H7 (cell line): ENCODE measurements at regions not wholly inside any gene's neighbourhood (a gene's known extent, or its start where the extent isn't known, plus 50 kb on each side); places are given as distances from the start of the nearest gene placed in this dataset.
A peak's percentile ranks its signal among the peaks of the same experiment; 100 is the strongest.

Source experiments
- DNase-seq: peaks from one replicate; pipeline ENCODE4 v3.0.0; 2012
- H3K27me3 ChIP-seq: 2 replicates; pipeline ENCODE4 v1.6.0; 2011; ENCODE audit warnings: mild to moderate bottlenecking, low read length; ENCODE audit not compliant: control insufficient read depth, insufficient read depth
- H3K36me3 ChIP-seq: replicated peaks from 2 replicates; pipeline ENCODE4 v1.5.1; 2011; ENCODE audit warnings: low read length; ENCODE audit not compliant: control insufficient read depth, insufficient read depth
- H3K4me3 ChIP-seq: 2 replicates; pipeline ENCODE4 v1.5.1; 2011; ENCODE audit warnings: low read depth, mild to moderate bottlenecking, control low read depth, low read length, moderate library complexity; ENCODE audit not compliant: insufficient read depth

DNA sequence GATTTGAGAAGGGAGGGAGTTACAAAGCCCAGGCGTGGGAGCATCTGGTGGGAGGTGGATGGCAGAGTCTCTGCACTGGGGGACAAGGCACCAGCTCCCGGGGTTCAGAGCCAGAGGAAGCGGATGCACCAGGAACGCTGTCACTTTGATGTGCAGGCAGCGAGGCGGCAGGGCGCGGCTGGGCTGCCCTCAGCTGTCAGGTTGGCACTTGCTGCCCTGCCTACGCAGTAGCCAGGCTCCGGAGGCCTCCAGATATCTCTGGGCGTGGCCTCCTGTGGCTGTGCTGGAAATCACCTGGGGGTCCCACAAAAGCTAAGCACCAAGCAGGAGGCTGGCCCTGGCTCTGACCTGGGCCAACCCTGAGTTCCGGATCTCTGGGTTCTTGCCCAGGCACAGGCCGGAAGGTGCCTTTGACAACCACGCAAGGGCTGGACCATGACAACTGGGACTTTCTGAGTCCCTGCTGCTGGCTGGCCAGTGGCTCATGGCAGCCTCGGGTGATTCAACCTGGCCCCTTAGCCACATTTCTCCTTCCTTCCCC, 62.1 kb upstream of the MAP1LC3B2 start:
- DNase-seq = peak; percentile 42
- no peaks in the 10 kb centered on the region for H3K27me3 ChIP-seq
- H3K36me3 ChIP-seq = no peaks in the 10 kb centered on the region
- H3K4me3 ChIP-seq = no peak overlapping the region

DNA sequence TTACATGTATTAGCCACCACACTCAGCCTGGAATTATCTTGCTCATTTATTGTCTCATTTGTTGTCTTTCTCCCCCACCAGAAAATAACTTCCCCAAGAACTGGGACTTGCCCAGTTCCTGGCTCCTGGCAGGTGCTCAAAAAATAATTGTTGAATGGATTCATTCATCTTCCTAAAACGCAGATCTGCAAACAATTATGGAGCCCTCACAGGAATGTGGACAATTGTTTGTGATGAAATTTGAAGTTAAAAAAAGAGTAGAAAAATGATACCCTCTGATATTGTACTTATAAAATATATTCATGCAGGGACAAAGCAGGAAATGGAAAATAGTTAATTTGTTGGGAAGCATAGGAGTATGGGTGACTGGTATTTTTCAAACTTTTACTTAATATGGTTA, 60.7 kb upstream of the MAP1LC3B2 start:
- H3K27me3 ChIP-seq = no peaks in the 10 kb centered on the region
- no peak overlapping the region for H3K4me3 ChIP-seq
- no peak for DNase-seq
- no peaks in the 10 kb centered on the region for H3K36me3 ChIP-seq

DNA sequence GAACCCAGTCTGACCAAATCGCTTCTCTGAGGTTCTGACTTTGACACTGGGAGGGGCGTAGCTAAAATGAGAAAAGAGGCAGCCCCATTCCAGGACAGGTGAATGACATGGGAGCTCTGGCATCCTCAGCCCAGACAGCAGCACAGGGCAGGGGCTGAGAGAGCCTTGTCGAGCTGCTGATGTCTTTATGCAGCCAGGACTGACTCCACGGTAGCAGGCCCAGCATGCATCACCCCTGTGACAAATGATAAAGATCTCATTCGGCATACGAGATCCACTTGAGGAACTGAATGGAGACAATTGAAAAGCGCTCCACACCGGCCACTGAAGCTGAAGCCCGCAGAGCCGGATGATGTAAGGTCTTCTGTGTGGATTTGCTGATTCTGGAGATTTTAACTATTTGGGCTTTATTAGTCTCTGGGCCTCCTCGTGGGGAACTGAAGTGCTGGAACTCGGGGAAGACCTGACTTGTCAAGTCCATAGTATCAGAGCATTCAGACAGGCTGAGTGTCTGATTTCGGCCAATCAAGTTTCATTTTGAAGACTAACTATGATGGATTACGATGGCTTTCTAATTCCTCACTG, 56.9 kb upstream of the MAP1LC3B2 start:
- no peaks in the 10 kb centered on the region for H3K27me3 ChIP-seq
- DNase-seq = no peak
- no peak overlapping the region for H3K4me3 ChIP-seq
- H3K36me3 ChIP-seq = no peaks in the 10 kb centered on the region

DNA sequence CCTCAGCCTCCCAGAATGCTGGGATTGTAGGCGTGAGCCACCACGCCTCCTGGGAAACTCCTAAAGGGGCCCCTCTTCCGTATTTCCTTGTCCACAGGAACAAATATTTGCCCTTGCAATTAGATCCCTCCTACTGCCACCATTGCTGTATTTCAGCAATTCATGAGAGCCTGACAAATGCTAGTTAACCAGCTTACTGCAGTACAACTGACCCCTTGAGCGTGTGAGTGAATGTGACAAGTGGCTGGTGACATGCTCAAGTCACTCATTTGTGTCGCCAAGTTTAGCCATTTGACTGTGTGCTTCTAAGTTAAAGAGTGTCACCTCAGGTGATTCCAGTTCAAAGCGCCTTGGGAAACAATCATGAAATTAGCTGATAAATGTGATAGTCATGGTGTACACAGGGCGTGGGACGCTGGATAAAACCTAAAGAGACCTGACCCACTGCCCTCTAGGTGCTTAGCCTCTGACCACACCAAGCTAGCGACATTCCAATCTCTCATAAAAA, 56.1 kb upstream of the MAP1LC3B2 start:
- Histone ChIP-seq H3K36me3 (no peaks in the 10 kb centered on the region), H3K27me3 (no peaks in the 10 kb centered on the region), H3K4me3 (no peak overlapping the region)
- DNase-seq = no peak

GRCh38 chr12:116504438-116504837, 54.7 kb upstream of the MAP1LC3B2 start:
- Histone ChIP-seq H3K36me3 (no peaks in the 10 kb centered on the region), H3K27me3 (no peaks in the 10 kb centered on the region), H3K4me3 (no peak overlapping the region)
- DNase-seq = no peak

- no peak for DNase-seq
- Histone ChIP-seq H3K27me3 (no peaks in the 10 kb centered on the region), H3K4me3 (no peak overlapping the region)
Observed at GRCh38 chr12:116506697-116507064, 52.5 kb upstream of the MAP1LC3B2 start.

GRCh38 chr12:116508145-116509121, 50.7 kb upstream of the MAP1LC3B2 start:
- H3K27me3 ChIP-seq = no peaks in the 10 kb centered on the region
- DNase-seq = peak; percentile 90
- peak overlapping the region; percentile 57 for H3K4me3 ChIP-seq
- no peaks in the 10 kb centered on the region for H3K36me3 ChIP-seq

More at GRCh38 chr12:116506697-116507064, 52.5 kb upstream of the MAP1LC3B2 start:
- no peaks in the 10 kb centered on the region for H3K36me3 ChIP-seq
